ENCODE measurements at regions not wholly inside any gene's neighbourhood (a gene's known extent, or its start where the extent isn't known, plus 50 kb on each side); places are given as distances from the start of the nearest gene placed in this dataset.

- no peaks in the 10 kb centered on the region for H3K4me1 ChIP-seq (ENCODE audit: low read depth, poor library complexity, severe bottlenecking)
- no peak overlapping the region for H3K27ac ChIP-seq
- no peak overlapping the region for H3K9ac ChIP-seq
- no peaks in the 10 kb centered on the region for H3K79me2 ChIP-seq (ENCODE audit: insufficient read depth, low read depth)
- H3K36me3 ChIP-seq (ENCODE audit: insufficient read depth) = no peaks in the 10 kb centered on the region
- no peak for TF ChIP-seq CTCF (conservative IDR thresholded peaks at IDR 0.05; ENCODE audit: low read depth, low read length)
- no peaks in the 10 kb centered on the region for H3K27me3 ChIP-seq (ENCODE audit: insufficient read depth, low read depth)
- H4K20me1 ChIP-seq (ENCODE audit: insufficient read depth) = no peaks in the 10 kb centered on the region
- no peak overlapping the region for H3K4me2 ChIP-seq
- H2AFZ ChIP-seq (ENCODE audit: low read depth) = no peak overlapping the region
- H3K4me3 ChIP-seq (IDR thresholded peaks at IDR 0.05; ENCODE audit: insufficient read depth, low read depth, low read length) = no peak overlapping the region
Measured at GRCh38 chr5:162837155-162837554, 600.2 kb upstream of the CCNG1 start.

- H4K20me1 ChIP-seq (ENCODE audit: insufficient read depth) = no peaks in the 10 kb centered on the region
- H3K4me2 ChIP-seq = no peak overlapping the region
- H3K27ac ChIP-seq = no peak overlapping the region
- TF ChIP-seq CTCF (conservative IDR thresholded peaks at IDR 0.05; ENCODE audit: low read depth, low read length) = no peak
- no peaks in the 10 kb centered on the region for H3K4me1 ChIP-seq (ENCODE audit: low read depth, poor library complexity, severe bottlenecking)
- no peak overlapping the region for H3K9ac ChIP-seq
- H3K27me3 ChIP-seq (ENCODE audit: insufficient read depth, low read depth) = no peaks in the 10 kb centered on the region
- H3K4me3 ChIP-seq (IDR thresholded peaks at IDR 0.05; ENCODE audit: insufficient read depth, low read depth, low read length) = no peak overlapping the region
- no peaks in the 10 kb centered on the region for H3K36me3 ChIP-seq (ENCODE audit: insufficient read depth)
- no peak overlapping the region for H2AFZ ChIP-seq (ENCODE audit: low read depth)
- no peaks in the 10 kb centered on the region for H3K79me2 ChIP-seq (ENCODE audit: insufficient read depth, low read depth)
Measured at GRCh38 chr5:162842727-162843126, 594.7 kb upstream of the CCNG1 start.

- Histone ChIP-seq H4K20me1 (ENCODE audit: insufficient read depth) (no peaks in the 10 kb centered on the region), H3K4me3 (IDR thresholded peaks at IDR 0.05; ENCODE audit: insufficient read depth, low read depth, low read length) (no peak overlapping the region), H3K27ac (no peak overlapping the region), H3K4me1 (ENCODE audit: low read depth, poor library complexity, severe bottlenecking) (no peaks in the 10 kb centered on the region), H3K27me3 (ENCODE audit: insufficient read depth, low read depth) (no peaks in the 10 kb centered on the region), H3K36me3 (ENCODE audit: insufficient read depth) (no peaks in the 10 kb centered on the region), H3K4me2 (no peak overlapping the region), H2AFZ (ENCODE audit: low read depth) (no peak overlapping the region), H3K79me2 (ENCODE audit: insufficient read depth, low read depth) (no peaks in the 10 kb centered on the region), H3K9ac (no peak overlapping the region)
- TF ChIP-seq CTCF (conservative IDR thresholded peaks at IDR 0.05; ENCODE audit: low read depth, low read length) = no peak
Measured at GRCh38 chr5:162852134-162852533, 585.3 kb upstream of the CCNG1 start.

GRCh38 chr5:162858770-162859169, 578.6 kb upstream of the CCNG1 start:
- H3K4me1 ChIP-seq (ENCODE audit: low read depth, poor library complexity, severe bottlenecking) = no peaks in the 10 kb centered on the region
- no peak overlapping the region for H3K4me3 ChIP-seq (IDR thresholded peaks at IDR 0.05; ENCODE audit: insufficient read depth, low read depth, low read length)
- TF ChIP-seq CTCF (conservative IDR thresholded peaks at IDR 0.05; ENCODE audit: low read depth, low read length) = no peak
- H3K9ac ChIP-seq = no peak overlapping the region
- H3K36me3 ChIP-seq (ENCODE audit: insufficient read depth) = no peaks in the 10 kb centered on the region
- H4K20me1 ChIP-seq (ENCODE audit: insufficient read depth) = no peaks in the 10 kb centered on the region
- H2AFZ ChIP-seq (ENCODE audit: low read depth) = no peak overlapping the region
- H3K79me2 ChIP-seq (ENCODE audit: insufficient read depth, low read depth) = no peaks in the 10 kb centered on the region
- H3K4me2 ChIP-seq = no peak overlapping the region
- H3K27ac ChIP-seq = no peak overlapping the region
- no peaks in the 10 kb centered on the region for H3K27me3 ChIP-seq (ENCODE audit: insufficient read depth, low read depth)

GRCh38 chr5:162870966-162871365, 566.4 kb upstream of the CCNG1 start:
- Histone ChIP-seq H3K27me3 (ENCODE audit: insufficient read depth, low read depth) (no peaks in the 10 kb centered on the region), H3K4me3 (IDR thresholded peaks at IDR 0.05; ENCODE audit: insufficient read depth, low read depth, low read length) (no peak overlapping the region), H3K4me2 (no peak overlapping the region), H3K9ac (no peak overlapping the region), H3K4me1 (ENCODE audit: low read depth, poor library complexity, severe bottlenecking) (no peaks in the 10 kb centered on the region), H2AFZ (ENCODE audit: low read depth) (no peak overlapping the region), H3K79me2 (ENCODE audit: insufficient read depth, low read depth) (no peaks in the 10 kb centered on the region), H3K36me3 (ENCODE audit: insufficient read depth) (no peaks in the 10 kb centered on the region), H4K20me1 (ENCODE audit: insufficient read depth) (no peaks in the 10 kb centered on the region), H3K27ac (no peak overlapping the region)
- no peak for TF ChIP-seq CTCF (conservative IDR thresholded peaks at IDR 0.05; ENCODE audit: low read depth, low read length)
